Upper lobe of left lung (tissue), 4 donors: ENCODE measurements at regions not wholly inside any gene's neighbourhood (a gene's known extent, or its start where the extent isn't known, plus 50 kb on each side); places are given as distances from the start of the nearest gene placed in this dataset.

ENCODE experiments used
- CTCF ChIP-seq, 6 experiments: fragments of 450-650 bp in 4 of 6; fragments of 200-600 bp in 2 of 6; sonication (generic) in 2 of 6; IDR thresholded peaks; one replicate each; pipeline ENCODE4 v1.5.1; 2016 to 2019; ENCODE audit warnings: antibody characterized with exemption in 6 of 6
- POLR2A ChIP-seq, 4 donors: fragments of 450-650 bp; IDR thresholded peaks; one replicate each; pipeline ENCODE4 v1.5.1; 2016 to 2017; ENCODE audit warnings: antibody characterized with exemption in 4 of 4, mild to moderate bottlenecking in 2 of 4
- POLR2AphosphoS5 ChIP-seq, 2 donors: sonication (generic); formaldehyde crosslinking; IDR thresholded peaks; one replicate each; pipeline ENCODE4 v1.5.1; 2017; ENCODE audit warnings: antibody characterized with exemption in 2 of 2

- TF ChIP-seq POLR2AphosphoS5 (IDR thresholded peaks at IDR 0.05) (no peak), CTCF (IDR thresholded peaks at IDR 0.05) (no peak), POLR2A (IDR thresholded peaks at IDR 0.05) (no peak)
Measured at GRCh38 chr10:27601503-27601902, 97.4 kb downstream of the RAB18 start.
